Superior temporal gyrus (tissue), 1 donor: ENCODE measurements at regions not wholly inside any gene's neighbourhood (a gene's known extent, or its start where the extent isn't known, plus 50 kb on each side); places are given as distances from the start of the nearest gene placed in this dataset.
"Not testable (repeated sequence)": the region's sequence is repeated elsewhere in the genome, so short reads cannot be mapped to it uniquely, and the experiment has no call there.

Source experiments
- DNase-seq: peaks from one replicate; pipeline ENCODE4 v3.0.0-alpha.2; 2016; ENCODE audit errors: extremely low spot score

DNA sequence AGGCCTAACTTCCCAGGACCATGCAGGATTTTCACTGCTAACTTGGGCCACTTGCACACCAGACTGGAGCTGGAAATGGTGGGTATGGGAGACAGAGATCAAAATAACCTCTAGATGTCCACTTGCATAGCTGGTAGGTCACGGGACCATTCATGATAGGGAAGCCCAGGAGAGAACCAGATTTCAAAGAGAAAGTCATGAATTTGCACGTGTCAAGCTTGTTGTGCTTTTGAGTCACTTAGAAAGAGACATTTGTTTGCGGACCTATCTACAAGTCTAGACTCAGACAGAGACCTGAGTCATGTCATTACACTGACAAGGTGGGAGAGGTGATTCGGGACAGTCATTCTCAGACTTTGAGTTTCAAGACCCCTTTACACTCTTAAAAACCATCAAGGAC lies 704.1 kb downstream of the DTWD2 start:
- DNase-seq = not testable (repeated sequence)

DNA sequence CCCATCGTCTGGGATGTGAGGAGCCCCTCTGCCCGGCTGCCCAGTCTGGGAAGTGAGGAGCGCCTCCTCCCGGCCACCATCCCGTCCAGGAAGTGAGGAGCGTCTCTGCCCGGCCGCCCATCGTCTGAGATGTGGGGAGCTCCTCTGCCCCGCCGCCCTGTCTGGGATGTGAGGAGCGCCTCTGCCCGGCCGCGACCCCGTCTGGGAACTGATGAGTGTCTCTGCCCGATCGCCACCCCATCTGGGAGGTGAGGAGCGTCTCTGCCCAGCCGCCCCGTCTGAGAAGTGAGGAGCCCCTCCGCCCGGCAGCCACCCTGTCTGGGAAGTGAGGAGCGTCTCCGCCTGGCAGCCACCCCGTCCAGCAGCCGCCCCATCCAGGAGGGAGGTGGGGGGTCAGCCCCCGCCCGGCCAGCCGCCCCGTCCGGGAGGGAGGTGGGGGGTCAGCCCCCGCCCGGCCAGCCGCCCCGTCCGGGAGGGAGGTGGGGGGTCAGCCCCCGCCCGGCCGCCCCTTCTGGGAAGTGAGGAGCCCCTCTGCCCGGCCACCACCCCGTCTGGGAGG lies 705.8 kb downstream of the DTWD2 start:
- DNase-seq = not testable (repeated sequence)

DNA sequence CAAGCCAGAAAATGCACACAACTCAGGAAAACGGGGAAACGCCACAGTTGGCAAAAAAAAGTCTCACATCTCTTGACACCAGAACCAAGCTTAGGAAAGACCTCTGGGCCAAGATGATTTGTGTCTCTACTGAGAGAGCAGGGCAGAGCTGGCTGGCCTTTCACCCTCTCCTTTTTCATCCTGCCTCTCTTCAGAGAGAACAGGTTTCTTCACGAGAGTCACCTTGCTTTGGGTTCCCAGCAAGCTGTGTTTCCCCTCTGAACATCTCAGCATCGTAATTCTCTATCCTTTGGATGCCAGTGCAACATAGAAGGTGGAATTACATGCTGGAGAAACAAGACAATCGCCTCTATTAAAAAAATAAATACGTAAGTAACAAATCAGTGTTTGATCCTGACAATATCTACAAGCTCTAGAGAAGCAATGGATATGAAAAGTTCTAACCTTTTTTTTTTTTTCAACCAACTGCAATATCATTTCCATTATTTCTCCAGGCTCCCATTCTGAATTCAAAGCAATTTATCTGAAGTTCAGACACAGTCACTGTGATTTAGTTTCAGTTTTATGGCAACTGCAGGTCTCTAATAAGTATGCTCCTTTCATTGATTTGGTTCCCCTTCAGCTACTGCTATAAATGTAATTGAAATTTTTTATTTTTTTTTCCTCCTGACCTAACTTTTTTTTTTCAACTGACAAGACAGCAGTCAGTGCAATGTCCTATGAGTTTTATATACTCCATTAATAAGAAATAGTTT lies 708.6 kb downstream of the DTWD2 start:
- DNase-seq = no peak

DNA sequence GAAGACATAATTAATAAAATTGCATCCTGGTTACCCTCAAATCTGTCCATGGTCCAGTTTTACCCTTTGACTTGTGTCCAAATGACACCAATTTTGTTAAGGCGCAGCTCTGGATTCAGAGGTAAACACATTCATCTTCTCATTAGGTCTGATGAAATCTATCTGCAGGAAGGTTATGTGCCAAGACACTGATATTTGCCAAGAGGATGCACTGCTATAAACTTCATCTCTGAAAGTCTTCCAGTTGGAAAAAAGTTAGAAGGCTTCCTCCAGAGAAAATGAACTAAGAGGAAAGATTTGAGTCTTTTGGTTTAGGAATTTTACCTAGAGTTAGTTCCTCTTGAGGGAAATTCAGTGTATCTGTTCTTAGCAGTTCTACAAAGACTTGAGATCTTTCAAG lies 717.8 kb downstream of the DTWD2 start:
- no peak for DNase-seq

DNA sequence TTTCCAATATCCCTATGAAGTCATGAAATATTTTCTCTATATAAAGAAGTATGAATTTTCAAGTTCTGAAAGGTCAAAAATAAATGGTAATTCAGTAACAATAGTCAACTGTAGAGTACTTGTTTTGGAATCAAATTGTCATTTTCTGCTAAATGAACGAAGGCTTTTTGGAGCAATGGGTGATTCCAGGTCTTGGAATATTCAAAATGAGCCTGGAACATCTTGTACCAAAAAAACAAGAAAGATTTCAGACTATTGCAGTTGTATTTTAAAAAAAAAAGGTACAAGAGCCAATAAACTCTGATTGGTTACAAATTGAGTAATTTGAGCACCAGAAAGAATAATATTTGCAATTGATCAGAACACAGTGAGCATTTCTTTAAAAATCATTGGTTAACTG lies 730.1 kb downstream of the DTWD2 start:
- DNase-seq = no peak

DNA sequence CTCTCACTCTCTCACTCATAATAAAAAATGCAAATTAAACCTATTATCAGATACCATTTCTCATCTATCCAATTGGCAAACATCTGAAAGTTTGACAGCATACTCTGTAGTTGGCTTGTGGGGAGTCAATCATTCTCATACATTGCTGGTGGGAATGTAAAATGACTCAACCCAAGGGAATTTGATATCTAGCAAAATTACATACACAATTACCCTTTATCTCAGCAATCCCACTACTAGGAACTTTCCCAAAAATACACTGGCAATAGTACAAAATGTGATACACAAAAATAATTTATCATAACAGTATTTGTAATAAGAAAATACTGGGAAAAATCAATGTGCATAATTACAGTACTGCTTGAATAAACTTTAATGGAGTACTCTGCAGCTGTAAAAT lies 731.3 kb downstream of the DTWD2 start:
- no peak for DNase-seq

DNA sequence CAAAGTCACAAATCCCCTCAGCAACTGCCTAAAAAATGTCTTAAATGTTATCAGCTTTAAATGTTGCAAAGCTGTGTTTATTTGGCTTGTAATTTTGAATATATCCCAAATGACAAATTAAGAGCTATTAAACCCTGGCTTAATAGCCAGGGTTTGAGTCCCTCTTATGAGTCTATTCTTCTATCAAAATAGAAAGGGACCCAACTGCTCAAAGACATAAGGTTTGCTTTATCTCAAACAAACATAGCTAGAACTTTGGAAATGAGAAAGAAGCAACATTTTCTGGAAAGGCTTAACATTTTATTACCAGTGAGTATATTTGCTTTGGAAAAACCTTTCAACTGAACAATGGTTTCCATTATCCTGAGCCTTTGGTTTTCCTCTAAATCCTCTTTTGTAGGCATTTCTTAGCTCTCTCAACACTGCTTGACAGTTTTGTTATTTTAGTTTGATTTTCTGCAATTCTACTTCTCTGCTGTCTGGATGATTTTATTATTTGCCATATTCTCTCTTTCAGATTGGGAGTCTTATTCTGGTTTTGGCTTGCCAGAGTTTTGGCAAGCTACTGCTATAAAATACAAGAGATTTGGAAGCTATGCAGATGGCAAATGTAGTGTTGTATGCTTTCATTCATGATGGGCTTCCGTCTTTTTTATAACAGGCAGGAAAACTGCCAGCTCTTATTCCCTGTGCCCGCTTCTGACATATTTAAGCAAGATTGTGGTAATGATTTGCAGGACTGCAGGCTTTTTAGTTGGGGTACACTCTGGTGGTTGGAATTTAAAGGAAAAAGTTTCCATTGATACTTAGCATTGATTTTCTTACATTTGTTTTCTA lies 734.9 kb downstream of the DTWD2 start:
- DNase-seq = peak; percentile 40

DNA sequence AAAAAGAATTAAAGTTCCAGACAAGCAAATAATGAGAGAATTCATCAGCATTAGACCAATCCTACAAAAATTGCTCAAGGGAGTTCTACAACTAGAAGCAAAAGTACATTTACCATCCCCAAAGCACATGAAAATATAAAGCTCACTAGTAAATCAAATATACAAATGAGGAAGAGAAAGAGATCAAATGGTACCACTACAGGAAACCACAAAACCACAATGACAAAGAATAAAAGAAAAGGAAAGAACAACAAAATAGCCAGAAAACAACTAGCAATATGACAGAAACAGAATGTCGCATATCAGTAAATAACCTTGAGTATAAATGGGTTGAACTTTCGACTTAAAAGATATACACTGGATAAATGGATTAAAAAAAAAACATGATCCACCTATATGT lies 739.0 kb downstream of the DTWD2 start:
- DNase-seq = no peak

DNA sequence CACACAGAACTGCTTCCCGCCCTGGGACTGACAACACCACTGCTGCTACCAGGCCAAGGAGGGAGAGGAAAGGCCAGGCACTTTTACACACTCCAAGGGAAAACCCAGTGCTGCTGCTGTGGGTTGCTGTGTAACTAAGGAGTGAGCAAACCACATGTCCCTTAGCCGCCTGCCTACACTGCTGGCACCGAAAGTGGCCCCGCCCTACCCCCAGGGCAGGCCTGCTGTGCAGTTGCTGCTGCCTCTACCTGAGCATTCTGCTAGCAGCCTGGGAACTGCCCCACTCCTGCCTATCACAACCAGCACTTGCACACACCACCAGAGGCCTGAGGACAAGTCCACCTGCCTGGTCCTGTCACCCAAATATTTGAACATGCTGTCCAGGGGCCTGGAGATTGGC lies 740.9 kb downstream of the DTWD2 start:
- DNase-seq = no peak

DNA sequence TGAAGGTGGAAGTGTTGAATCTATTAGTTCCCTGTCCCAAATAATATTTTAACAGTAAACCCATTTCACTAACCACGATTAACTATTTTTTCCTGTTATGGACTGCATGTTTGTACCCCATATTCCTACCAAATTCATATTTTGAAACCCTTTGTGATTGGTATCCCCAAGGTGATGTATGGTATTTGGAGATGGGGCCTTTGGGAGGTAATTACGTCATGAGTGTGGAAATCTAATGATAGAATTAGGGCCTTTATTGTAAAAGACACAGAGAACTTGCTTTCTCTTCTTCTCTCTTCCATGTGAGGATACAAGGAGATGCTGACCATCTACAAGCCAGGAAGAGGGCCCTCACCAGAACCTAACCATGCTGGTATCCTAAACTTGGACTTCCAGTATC lies 744.7 kb downstream of the DTWD2 start:
- no peak for DNase-seq

DNA sequence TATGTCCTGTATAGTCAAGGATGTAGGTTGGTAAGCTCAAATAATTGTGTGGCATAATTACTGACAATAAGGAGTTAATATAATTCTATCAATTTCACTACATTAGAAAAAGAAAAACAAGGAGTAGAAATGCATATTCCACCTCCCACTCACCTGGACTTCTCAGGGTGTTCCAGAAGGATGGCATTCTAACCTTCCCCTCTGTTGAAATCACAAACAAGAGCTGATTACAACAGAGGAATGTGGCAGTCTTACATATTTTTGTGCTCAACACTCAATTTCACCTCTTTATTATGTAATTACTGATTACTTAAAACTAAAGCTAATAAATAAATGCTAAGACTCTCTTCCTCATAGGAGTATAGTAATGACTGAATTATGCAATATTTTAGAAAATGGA lies 745.3 kb downstream of the DTWD2 start:
- DNase-seq = no peak

DNA sequence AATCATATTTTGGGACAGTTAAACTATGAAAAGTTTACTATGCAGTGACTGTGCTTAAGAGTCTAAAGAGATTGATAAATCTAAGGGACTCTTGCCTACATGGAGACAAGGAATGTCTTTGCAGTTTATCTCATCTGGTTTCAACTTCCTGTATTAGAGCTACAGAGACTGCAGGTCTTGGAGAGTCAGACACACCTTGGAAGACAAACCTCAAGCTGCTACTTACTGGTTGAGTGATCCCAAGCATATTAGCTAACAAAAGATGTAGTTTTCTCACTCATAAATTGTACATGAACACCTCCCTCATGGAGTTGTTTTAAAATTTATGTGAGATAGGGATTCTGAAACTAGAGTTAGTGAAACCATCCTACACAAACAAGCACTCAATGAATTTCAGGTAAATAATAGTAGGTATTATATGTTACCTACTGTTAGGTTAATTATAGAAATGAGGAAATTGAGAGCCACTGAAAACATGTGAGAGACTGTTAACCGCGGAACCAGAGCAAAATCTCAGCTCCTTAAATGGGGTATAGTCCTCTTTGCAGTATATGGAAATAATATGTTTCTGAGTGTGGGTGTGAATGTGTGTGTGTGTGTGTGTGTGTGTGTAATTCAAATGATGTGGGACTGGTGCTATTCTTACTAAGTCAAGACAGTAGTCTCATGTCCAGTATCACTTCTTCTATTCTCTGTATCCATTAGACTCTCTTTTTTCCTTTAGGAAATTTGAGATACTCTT lies 752.1 kb downstream of the DTWD2 start:
- DNase-seq = no peak

DNA sequence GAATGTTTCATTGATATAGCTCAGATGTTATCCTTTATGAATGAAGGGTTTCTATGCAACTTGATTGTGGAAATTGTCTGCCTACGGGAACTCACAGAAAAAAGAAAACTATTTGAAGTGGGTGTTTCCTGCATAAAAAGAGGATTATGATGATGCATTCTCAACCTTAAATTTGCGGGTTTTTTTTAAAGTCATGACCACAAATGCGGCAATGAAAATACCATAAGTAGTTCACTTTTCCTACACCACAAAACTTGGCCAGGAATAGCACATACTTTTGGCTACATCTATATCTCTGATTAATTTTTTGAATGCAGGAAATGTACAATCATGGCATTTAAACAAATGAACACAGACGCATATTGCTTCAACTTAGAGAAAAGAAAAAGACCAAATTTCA lies 754.7 kb downstream of the DTWD2 start:
- DNase-seq = no peak

DNA sequence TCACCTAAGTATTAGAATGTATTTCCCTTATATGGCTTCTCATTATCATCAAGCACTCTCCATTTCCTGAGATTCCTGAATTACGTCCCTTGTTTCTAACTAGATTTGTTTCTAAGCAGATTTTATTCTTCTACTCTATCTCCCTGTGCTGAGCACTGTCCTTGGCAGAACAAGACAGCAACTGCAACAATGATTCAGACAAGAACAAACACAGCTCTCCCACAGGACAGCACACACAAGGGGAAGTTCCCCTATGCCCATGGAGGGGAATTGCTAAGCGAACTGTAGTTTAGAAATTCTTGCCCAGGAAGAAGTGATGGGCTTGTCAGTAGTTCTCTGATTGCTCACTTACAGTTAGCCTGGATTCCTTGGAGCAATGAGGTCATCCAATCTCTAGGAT lies 759.9 kb downstream of the DTWD2 start:
- no peak for DNase-seq

DNA sequence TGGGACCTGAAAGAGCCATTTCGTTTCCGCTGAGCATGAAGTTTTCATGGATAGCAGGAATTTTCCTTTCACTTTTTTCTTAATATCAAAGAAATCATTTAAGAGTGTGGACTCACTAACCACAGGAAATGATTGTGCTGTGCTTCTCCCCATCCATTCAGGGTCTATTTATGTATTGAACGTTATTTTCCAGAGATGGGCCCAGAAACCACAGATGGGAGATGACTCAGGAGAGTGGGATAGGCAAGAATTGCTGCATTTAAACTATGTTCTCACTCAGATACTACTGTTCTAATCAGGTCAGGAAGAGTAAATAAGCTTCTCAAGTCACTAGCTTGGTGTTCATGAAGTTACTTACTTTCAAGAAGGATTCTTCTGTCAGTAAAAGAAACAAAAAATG lies 763.8 kb downstream of the DTWD2 start:
- DNase-seq = no peak

DNA sequence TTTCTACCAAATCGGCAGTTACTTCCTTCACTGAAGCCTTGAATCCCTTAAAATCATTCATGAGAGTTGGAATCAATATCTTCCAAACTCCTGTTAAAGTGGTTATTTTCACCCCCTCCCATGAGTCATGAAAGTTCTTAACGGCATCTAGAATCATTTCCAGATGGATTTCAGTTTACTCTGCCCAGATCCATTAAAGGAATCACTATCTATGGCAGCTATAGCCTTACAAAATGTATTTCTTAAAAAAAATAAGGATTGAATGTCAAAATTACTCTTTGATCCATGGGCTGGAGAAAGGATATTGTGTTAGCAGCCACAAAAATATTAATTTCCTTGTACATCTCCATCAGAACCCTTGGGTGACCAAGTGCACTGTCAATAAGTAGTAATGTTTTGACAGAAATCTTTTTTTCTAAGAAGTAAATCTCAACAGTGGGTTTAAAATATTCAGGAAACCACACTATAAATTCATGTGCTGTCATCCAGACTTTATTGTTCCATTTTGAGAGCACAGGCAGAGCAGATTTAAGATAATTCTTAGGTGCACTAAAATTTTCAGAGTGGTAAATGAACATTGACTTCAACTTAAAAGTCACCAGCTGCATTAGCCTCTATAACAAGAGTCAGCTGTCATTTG lies 767.7 kb downstream of the DTWD2 start:
- no peak for DNase-seq

DNA sequence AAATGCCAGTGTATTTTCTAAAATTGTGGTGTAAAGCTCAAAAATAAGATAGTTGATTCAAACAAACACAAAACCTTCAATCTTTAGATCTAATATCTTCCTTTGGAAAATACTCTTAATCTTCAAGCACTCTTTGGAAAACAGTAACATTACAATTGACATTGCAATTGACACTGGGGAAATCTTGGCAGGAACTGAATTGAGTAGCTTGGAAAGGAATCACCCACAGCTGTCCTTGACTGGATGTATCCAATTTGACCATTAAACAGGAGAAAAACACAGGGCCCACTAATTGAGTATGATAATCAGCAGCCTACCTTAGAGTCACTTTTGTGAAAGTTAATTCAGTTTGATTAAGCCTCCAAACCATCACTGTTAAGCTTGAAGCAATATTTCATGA lies 776.7 kb downstream of the DTWD2 start:
- DNase-seq = no peak

DNA sequence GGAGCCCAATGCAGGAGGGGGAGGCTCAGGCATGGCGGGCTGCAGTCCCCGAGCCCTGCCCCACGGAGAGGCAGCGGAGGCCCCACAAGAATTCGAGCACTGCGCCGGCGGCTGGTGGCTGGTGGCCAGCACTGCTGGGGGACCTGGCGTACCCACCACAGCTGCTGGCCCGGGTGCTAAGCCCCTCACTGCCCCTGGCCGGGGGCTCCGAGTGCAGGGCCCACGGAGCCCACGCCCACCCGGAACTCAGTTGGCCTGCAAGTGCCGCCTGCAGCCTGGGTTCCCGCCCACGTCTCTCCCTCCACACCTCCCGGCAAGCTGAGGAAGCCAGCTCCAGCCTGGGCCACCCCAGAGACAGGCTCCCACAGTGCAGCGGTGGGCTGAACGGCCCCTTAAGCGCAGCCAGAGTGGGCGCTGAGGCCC lies 780.3 kb downstream of the DTWD2 start:
- no peak for DNase-seq

DNA sequence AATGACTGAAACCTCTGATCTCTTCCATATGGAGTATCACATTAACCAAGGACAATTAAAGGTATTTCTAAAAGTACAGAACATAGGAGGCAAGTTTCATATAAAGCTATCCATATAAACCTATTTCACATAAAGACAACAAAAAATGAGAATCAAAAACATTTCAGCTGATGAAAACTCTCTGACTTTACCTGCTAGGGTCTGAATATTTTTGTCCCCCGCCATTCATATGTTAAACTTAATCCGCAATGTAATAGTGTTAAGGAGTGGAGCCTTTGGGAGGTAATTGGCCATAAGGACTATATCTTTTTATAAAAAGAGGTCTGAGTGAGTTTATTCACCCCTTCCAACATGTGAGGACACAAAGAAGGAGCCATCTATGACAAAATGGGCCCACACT lies 788.5 kb downstream of the DTWD2 start:
- no peak for DNase-seq

DNA sequence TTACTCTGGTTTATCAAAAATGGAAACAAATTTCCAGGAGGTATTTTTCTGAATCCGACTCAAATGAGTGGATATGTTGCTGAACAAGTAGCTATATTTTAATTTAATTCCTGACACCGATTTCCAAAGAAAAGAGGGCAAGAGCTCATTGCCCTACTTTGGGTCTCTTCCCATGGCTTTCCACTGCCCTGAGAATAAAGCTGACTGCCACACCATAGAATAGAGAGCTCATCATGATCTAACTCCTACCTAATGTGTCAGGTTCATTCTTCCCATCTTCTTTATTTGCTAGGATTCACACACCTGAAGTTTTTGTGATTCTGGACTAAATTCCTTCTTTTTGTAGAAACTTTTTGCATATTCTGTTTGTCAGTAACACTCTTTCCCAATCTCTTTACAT lies 792.1 kb downstream of the DTWD2 start:
- no peak for DNase-seq

DNA sequence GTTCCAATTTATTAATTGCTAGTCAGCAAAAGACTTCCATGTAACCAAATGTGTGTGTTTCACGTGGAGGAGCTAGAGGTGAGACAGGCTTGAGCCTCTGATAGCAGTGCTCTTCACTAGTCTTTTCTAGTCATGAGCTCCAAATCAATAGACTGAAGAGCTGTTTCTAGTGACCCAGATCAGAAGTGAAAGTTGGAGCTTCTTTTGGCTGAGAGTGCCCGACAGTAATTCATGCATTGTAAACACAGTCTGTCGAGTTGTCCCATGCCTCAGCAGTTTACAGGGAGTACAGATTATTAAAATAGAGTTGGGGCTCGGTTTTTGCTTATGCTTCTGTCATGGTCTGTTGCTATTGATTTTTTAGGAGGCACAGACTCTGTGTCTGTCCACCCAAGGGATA lies 793.1 kb downstream of the DTWD2 start:
- DNase-seq = no peak
